HG03469 (cell line): ENCODE measurements at regions not wholly inside any gene's neighbourhood (a gene's known extent, or its start where the extent isn't known, plus 50 kb on each side); places are given as distances from the start of the nearest gene placed in this dataset.

Experiments
- ATAC-seq: cut with Tn5 transposase; IDR thresholded peaks from one replicate; pipeline ENCODE4 v1.9.1; 2021; ENCODE audit warnings: mild to moderate bottlenecking, moderate library complexity, moderate number of reproducible peaks; ENCODE audit not compliant: unreplicated experiment

DNA sequence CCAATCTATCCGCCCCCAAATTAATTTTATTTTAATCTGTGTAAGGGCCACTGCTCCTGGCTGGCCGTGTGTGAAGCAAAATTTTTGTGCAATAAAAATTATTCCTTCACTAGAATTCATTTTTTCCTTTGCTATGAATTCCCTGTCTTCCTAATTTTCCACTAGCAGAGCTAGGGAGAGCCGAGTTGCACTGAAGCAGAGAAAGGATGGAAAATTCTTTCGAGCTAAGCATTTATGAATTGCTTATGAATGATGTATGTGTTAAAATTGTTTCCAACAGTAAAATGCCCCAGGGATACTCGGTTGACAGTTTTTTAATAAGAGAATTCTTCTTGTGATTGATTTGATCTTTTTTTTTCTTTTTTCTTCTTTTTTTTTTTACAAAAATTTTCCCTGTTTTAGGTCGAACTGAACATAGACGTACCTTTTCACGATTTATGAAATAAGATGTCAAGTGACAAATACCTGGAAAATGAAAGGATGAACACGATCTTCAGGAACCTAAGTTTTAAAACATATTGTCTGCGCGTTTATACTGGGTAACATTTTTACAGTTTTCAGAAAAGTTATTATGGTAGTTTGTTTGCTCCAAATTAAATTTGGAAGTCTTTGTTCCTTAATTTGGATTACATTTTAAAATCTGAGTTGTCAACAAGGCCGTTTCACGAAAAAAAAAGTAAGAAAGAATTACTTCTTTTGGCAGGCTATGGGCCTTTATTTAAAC, 288.8 kb upstream of the NFE2L3 start:
- no peak for ATAC-seq

DNA sequence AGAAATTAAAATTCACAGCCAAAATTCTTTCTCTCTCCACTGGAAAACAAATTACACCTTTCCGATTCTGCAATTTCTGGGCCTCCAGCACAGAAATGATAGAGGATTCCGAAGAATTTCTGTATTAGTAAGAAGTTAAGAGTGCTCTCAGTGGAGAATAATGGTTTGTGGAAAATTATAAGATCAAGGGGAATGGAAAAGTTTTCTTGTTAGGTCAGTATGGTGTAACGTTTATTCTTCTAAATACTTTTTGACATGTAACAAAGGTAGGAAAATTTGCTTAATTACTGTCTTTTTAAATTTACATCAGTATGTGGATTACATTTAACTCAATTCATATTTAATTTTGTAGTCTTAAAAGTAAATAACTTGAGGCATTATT, 288.3 kb upstream of the NFE2L3 start:
- ATAC-seq: no peak

DNA sequence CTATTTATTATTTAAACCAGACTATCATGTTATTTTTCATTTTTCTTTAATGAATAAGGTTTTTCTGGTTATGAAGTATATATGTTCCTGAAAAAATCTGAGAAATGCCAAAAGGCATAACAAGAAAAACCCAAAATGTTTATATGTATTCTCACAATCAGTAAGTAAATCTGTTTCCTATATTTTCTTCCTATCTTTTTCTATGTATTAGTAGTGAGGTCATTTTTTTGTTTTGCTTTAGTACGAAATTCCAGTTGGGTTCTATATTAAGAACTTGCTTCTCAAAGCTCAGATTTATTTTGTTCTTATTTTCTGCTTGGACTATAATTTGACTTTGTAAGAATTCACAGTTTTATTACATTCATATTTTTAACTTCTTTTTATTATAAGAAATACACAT, 287.5 kb upstream of the NFE2L3 start:
- no peak for ATAC-seq

DNA sequence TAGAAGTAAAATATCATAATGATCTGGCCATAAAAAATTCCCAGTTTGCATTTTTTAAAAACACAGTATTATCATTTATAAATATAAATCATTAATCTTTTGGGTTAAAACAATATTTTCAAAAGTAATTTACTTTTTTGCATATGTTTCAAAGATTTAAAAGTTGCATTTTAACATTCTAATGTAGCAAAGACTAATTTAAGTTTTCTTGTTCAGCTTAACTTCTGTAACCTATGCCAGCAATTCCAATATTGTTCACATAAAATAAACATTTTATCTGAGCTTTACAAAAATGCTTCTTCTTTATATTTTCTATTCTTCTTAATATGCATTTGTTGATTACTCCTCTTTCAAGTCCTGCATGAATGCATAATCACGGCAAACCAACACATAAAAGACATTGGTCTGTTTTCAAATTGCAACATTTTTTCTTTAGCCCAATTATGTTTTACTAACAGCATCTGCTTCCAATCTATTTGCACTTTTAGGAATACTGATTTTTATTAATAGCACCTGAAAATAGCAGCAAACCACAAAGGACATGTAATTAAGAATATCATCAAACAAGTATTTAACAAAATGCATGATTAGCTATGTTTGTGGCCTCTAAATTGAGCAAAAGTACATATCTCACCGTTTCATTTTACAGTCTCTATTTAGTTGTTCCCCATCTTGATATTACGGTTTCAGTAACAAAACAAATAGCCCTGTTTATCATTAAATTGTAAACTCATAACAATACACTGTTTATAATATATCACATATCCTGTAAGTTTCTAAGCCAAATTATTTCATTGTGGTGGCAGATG, 286.9 kb upstream of the NFE2L3 start:
- no peak for ATAC-seq

- no peak for ATAC-seq
Measured at GRCh38 chr7:25868509-25868908, 283.5 kb upstream of the NFE2L3 start.

DNA sequence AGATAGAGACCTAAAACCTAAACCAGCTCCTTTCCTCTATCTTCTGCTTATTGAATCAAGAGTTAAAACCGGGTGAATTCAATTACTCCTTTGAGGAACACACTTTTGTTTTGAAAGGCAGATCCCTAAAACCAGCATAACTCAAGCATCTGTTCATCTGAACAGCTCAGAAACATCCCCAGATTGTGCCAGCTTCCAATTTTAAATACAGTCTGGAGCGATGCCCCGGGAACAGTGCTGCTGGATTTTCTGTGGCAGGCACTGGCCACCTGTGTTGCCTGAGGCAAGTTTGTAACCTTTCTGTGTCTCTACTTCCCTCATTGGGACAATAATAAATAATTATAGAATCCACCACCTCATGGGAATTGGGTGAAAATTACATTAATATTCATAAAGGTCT, 281.4 kb upstream of the NFE2L3 start:
- ATAC-seq: no peak

DNA sequence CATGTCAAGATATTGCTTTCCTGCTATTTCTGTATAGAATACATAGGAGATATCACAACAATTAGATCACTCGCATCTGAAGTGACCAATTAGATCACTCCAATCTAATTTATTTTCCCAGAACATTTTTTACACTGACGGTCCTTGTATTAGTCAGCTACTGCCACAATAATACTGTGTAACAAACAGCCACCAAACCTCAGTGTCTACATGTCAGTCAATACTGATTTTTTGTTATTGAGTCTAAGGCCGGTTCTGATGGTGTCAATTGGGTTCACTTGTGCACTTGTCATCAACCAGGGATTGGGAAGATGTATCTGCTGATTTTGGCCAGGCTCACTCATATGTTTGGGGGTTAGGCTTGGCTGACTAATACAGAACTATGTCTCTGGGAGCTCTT, 275.9 kb upstream of the NFE2L3 start:
- ATAC-seq: no peak

GRCh38 chr7:25877802-25878789, 273.9 kb upstream of the NFE2L3 start:
- ATAC-seq: no peak

DNA sequence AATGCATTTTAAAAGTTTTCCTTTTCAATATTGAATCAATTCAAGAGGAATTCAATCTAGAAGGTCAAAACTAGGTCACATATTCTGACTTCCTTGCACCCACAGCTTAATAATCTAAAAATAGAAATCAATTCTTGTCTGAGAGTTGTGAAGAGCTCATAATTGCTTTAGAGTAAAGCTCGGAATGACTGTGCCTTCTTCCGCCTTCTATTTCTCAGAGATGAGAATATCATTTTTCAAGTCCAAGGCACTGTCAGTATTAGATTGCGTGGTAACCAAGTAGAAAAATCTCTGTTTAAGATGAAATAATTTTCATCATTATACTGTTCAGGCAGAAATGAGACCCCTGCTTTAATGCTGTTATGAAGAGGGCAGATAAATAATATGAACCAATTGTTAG, 272.2 kb upstream of the NFE2L3 start:
- no peak for ATAC-seq

- ATAC-seq: no peak
Measured at GRCh38 chr7:25881317-25882037, 270.5 kb upstream of the NFE2L3 start.

GRCh38 chr7:25882151-25882773, 269.7 kb upstream of the NFE2L3 start:
- no peak for ATAC-seq

- ATAC-seq: no peak
Measured at GRCh38 chr7:25884265-25884828, 267.7 kb upstream of the NFE2L3 start.

- no peak for ATAC-seq
Measured at GRCh38 chr7:25885057-25885576, 266.9 kb upstream of the NFE2L3 start.

DNA sequence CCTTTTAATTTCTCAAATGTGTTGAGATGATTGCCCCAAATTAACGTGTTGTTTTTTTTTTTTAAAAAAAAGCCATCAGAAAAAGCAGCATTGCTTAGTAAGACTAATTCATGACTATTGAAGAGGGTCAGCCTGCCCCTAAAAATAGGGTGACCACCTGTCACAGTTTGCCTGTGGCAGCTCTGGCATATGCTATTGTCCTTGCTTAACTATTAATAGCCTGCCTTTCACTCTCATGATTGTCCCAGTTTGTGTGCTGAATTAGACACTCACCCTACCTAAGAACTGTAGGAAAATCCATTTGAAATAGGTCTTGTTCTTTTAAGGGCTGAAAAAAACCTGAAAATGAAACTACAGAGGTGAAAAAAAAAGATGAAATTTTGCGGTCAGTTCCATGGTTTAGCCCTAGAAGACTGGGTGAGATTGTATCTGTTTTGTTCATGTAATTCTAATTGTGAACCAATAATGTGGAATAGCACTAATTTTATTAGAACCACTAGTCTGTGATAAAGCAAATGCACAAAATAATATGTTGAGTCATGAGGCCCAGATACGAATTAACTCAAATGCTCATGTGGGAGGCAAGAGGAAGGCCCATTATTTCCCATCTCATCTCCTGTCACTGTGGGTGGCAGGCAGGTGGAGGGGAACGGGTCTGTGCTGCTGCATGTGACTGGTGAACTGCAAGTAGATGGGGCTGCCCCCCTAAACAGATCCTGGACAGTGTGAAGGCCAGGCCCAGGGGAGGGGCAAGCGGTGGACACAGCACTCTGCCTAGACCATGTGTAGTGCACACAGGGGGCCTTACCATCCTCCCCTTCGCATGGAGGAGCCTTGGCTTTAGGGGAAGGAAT, 265.4 kb upstream of the NFE2L3 start:
- no peak for ATAC-seq

DNA sequence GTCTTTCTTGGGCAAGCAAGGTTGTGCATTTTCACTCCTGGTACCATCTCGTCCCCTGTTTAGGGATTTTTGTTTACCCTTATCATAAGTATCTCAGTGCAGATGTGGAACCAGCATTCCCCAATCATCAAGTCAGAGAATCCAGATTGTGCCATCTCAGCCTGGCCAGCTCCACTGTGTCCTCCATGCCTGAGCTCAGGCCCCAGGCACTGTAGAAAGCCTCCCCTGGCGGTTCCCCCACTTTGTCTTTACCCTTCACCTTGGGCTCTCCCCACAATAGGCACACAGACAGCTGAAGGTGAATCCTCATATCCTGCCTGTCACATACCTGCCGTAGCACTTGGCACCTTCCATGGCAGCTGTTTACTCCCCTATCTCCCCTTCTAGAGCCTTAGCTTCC, 264.7 kb upstream of the NFE2L3 start:
- no peak for ATAC-seq

- ATAC-seq: no peak
Measured at GRCh38 chr7:25887795-25888559, 264.0 kb upstream of the NFE2L3 start.

GRCh38 chr7:25889765-25890164, 262.2 kb upstream of the NFE2L3 start:
- ATAC-seq: no peak

DNA sequence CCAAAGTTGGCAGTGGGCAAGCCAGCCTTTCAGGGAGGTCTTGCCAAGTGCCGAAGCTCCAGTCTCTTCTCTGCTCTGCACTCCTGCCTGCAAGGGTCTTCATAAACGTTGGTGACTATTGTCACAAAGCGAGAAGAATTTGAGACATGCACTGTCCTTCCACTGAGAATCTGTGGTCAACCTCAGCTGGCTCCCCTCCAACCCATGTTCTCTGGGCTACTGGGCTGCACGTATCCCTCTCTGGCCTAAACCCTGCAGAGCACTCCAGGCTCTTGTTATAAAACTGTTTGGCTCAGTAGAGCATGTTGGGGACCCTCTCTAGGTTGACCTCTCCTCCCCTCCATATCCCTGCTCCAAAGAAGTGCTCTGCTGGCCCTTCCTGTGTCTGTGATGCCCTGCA, 260.4 kb upstream of the NFE2L3 start:
- ATAC-seq: no peak
